Transverse colon (tissue), 4 donors: ENCODE measurements at regions not wholly inside any gene's neighbourhood (a gene's known extent, or its start where the extent isn't known, plus 50 kb on each side); places are given as distances from the start of the nearest gene placed in this dataset.

Experiments
- DNase-seq: peaks from one replicate; pipeline ENCODE4 v3.0.0-alpha.2; 2019
- H3K27ac ChIP-seq, 4 donors: fragments of 200-600 bp; sonication (generic); 2 replicates each; pipeline ENCODE4 v1.5.1; 2016 to 2018; ENCODE audit warnings: inconsistent platforms in 4 of 4
- H3K27me3 ChIP-seq: fragments of 200-600 bp; sonication (generic); 2 replicates; pipeline ENCODE4 v1.5.1; 2017; ENCODE audit warnings: inconsistent platforms
- H3K36me3 ChIP-seq, 4 donors: fragments of 200-600 bp; sonication (generic); 2 replicates each; pipeline ENCODE4 v1.5.1; 2017 to 2019; ENCODE audit warnings: inconsistent platforms in 4 of 4
- H3K4me1 ChIP-seq, 4 donors: fragments of 200-600 bp; sonication (generic); 2 replicates each; pipeline ENCODE4 v1.5.1; 2017 to 2020; ENCODE audit warnings: inconsistent platforms in 4 of 4
- H3K4me3 ChIP-seq, 4 donors: fragments of 200-600 bp; sonication (generic); 1 replicate in 1 of 4; 2 replicates in 3 of 4; pipeline versions ENCODE4 v1.5.1 to v1.6.1; 2017 to 2019; ENCODE audit warnings: inconsistent platforms in 4 of 4
- H3K9me3 ChIP-seq, 2 donors: fragments of 200-600 bp; sonication (generic); 2 replicates each; pipeline ENCODE4 v1.5.1; 2017 to 2019; ENCODE audit warnings: inconsistent platforms in 2 of 2
- CTCF ChIP-seq, 5 experiments: fragments of 200-600 bp in 3 of 5; fragments of 450-650 bp in 2 of 5; sonication (generic) in 3 of 5; IDR thresholded peaks; 1 replicate in 2 of 5; 2 replicates in 3 of 5; pipeline ENCODE4 v1.5.1; 2016 to 2017; ENCODE audit warnings: antibody characterized with exemption in 5 of 5, inconsistent platforms in 3 of 5, mild to moderate bottlenecking in 2 of 5, moderate library complexity in 1 of 5
- EP300 ChIP-seq: sonication (generic); formaldehyde crosslinking; IDR thresholded peaks from one replicate; pipeline ENCODE4 v1.6.1; 2017; ENCODE audit warnings: antibody characterized with exemption, low read depth
- POLR2A ChIP-seq: fragments of 450-650 bp; IDR thresholded peaks from one replicate; pipeline ENCODE4 v1.6.1; 2016; ENCODE audit warnings: antibody characterized with exemption, mild to moderate bottlenecking, moderate library complexity
- POLR2AphosphoS5 ChIP-seq, 3 donors: sonication (generic); formaldehyde crosslinking; IDR thresholded peaks; one replicate each; pipeline ENCODE4 v1.6.1; 2016; ENCODE audit warnings: antibody characterized with exemption in 3 of 3
- WGBS, 2 donors: methylation state at CpG; one replicate each; pipeline ENCODE4 v1.1.5; 2018; ENCODE audit warnings: low coverage in 1 of 2; 5-methylcytosine and 5-hydroxymethylcytosine counted together
- in situ Hi-C, 4 donors: fragments of 200-750 bp; cut with MboI; loops; one replicate each; pipeline versions ENCODE4 v1.15.0 to v1.15.1; 2017; ENCODE audit warnings: low sequenced_read_pairs in 3 of 4, low pct_ligation_motif_present in 1 of 4, low pct_unique_long_range_greater_than_20kb in 1 of 4
- intact Hi-C: fragments of 100-400 bp; cut with DNase I; formaldehyde crosslinking; loops from one replicate; pipeline ENCODE4 v1.15.1; 2023; ENCODE audit warnings: low total_unique reads

GRCh38 chr5:17400724-17401469 lies 97.1 kb upstream of the TAF11L2 start:
- WGBS, 2 donors, result 81 to 100% methylated on average over 4 to 11 of the region's 11 CpGs
- in situ Hi-C loops, result no loop called here
- Histone ChIP-seq H3K36me3 (no peaks in the 10 kb centered on the region), H3K27ac (no peak overlapping the region), H3K4me1 (peaks cover 0 to 9% (median 0%) of the 10 kb centered on the region in 4 donors), H3K4me3 (no peak overlapping the region), H3K9me3 (no peaks in the 10 kb centered on the region), H3K27me3 (peaks cover 8% of the 10 kb centered on the region)
- no peak for TF ChIP-seq EP300
- no peak for TF ChIP-seq POLR2A
- no peak for TF ChIP-seq CTCF (IDR thresholded peaks at IDR 0.05)
- TF ChIP-seq POLR2AphosphoS5 (IDR thresholded peaks at IDR 0.05), result no peak
- no peak for DNase-seq
- intact Hi-C loops, result no loop called here

GRCh38 chr5:17401470-17402288 lies 96.4 kb upstream of the TAF11L2 start:
- intact Hi-C loops (no loop called here), in situ Hi-C loops (no loop called here)

GRCh38 chr5:17402289-17403121 lies 95.5 kb upstream of the TAF11L2 start:
- Histone ChIP-seq H3K4me3 (no peak overlapping the region), H3K27ac (no peak overlapping the region), H3K27me3 (peaks cover 8% of the 10 kb centered on the region), H3K9me3 (no peaks in the 10 kb centered on the region), H3K4me1 (peaks cover 0 to 9% (median 0%) of the 10 kb centered on the region in 4 donors), H3K36me3 (no peaks in the 10 kb centered on the region)
- 42 to 49% methylated on average over 6 to 10 of the region's 10 CpGs for WGBS, 2 donors
- DNase-seq, result no peak
- intact Hi-C loops (no loop called here), in situ Hi-C loops (no loop called here)
- TF ChIP-seq CTCF (IDR thresholded peaks at IDR 0.05), result no peak
- no peak for TF ChIP-seq POLR2A
- TF ChIP-seq POLR2AphosphoS5 (IDR thresholded peaks at IDR 0.05), result no peak
- TF ChIP-seq EP300, result no peak

More at GRCh38 chr5:17401470-17402288, 96.4 kb upstream of the TAF11L2 start:
- Histone ChIP-seq H3K9me3 (no peaks in the 10 kb centered on the region), H3K4me1 (peaks cover 0 to 9% (median 0%) of the 10 kb centered on the region in 4 donors), H3K27ac (no peak overlapping the region), H3K36me3 (no peaks in the 10 kb centered on the region), H3K27me3 (peaks cover 8% of the 10 kb centered on the region), H3K4me3 (no peak overlapping the region)
- DNase-seq, result no peak
- 43 to 51% methylated on average over 9 of the region's 9 CpGs for WGBS, 2 donors
- TF ChIP-seq POLR2AphosphoS5 (IDR thresholded peaks at IDR 0.05) (no peak), EP300 (no peak), CTCF (IDR thresholded peaks at IDR 0.05) (no peak), POLR2A (no peak)
